Esophagus (tissue), 2 donors: ENCODE measurements at regions not wholly inside any gene's neighbourhood (a gene's known extent, or its start where the extent isn't known, plus 50 kb on each side); places are given as distances from the start of the nearest gene placed in this dataset.

Experiments
- H3K27ac ChIP-seq, 2 donors: one replicate each; pipeline ENCODE4 v1.5.1; 2013; ENCODE audit warnings: low read depth in 2 of 2, mild to moderate bottlenecking in 2 of 2, inconsistent platforms in 1 of 2, low read length in 1 of 2, moderate library complexity in 1 of 2
- H3K27me3 ChIP-seq, 2 donors: one replicate each; pipeline ENCODE4 v1.6.1; 2013; ENCODE audit warnings: low read length in 2 of 2, control low read depth in 1 of 2, mild to moderate bottlenecking in 1 of 2; ENCODE audit not compliant: insufficient read depth in 2 of 2, control insufficient read depth in 1 of 2
- H3K36me3 ChIP-seq, 2 donors: one replicate each; pipeline ENCODE4 v1.6.1; 2013; ENCODE audit warnings: low read length in 1 of 2; ENCODE audit not compliant: control insufficient read depth in 2 of 2, insufficient read depth in 2 of 2
- H3K4me1 ChIP-seq, 2 donors: one replicate each; pipeline ENCODE4 v1.6.1; 2013; ENCODE audit warnings: low read length in 1 of 2; ENCODE audit not compliant: control insufficient read depth in 2 of 2, insufficient read depth in 2 of 2
- H3K4me3 ChIP-seq, 2 donors: one replicate each; pipeline ENCODE4 v1.5.1; 2013; ENCODE audit warnings: low read length in 2 of 2, mild to moderate bottlenecking in 2 of 2, low read depth in 1 of 2, moderate library complexity in 1 of 2
- H3K9me3 ChIP-seq, 2 donors: one replicate each; pipeline ENCODE4 v1.6.1; 2013; ENCODE audit warnings: mild to moderate bottlenecking in 2 of 2, low read depth in 1 of 2, low read length in 1 of 2, moderate library complexity in 1 of 2; ENCODE audit not compliant: control insufficient read depth in 2 of 2, insufficient read depth in 1 of 2
- WGBS, 2 donors: extraction: QIAGEN DNeasy Blood & Tissue Kit; methylation state at CpG; one replicate each; pipeline ENCODE4 v1.1.7; 2013; 5-methylcytosine and 5-hydroxymethylcytosine counted together
- donor health status: healthy with polysubstance abuse.
- donor health status: Bipolar disorder and iron deficiency.

DNA sequence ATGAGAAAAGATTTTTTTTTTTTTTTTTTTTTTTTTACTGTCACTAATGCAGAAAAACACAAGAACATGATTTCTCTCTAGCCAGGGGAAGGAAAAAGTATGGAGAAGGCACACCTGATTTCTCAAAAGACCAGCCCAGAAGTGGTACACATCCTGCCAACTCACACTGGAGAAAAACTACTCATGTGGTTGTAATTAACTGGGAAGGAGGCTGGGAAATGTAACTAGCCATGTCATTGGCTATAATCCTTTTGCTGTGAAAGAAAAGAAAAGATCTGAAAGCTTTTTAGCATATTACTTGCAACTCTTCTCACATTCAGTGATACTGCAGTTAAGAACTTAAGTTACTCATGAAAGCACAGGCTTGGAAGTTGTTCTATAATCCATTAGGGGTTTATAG lies 195.9 kb upstream of the PMFBP1 start:
- no peaks in the 10 kb centered on the region for H3K9me3 ChIP-seq
- no peak overlapping the region for H3K27ac ChIP-seq
- no peak overlapping the region for H3K4me3 ChIP-seq
- no peaks in the 10 kb centered on the region for H3K36me3 ChIP-seq
- H3K27me3 ChIP-seq, result no peaks in the 10 kb centered on the region
- H3K4me1 ChIP-seq, result no peaks in the 10 kb centered on the region

GRCh38 chr16:72362973-72363372 lies 191.0 kb upstream of the PMFBP1 start:
- Histone ChIP-seq H3K27me3 (no peaks in the 10 kb centered on the region), H3K9me3 (no peaks in the 10 kb centered on the region), H3K27ac (no peak overlapping the region), H3K4me3 (no peak overlapping the region), H3K4me1 (no peaks in the 10 kb centered on the region), H3K36me3 (no peaks in the 10 kb centered on the region)
- 62 to 65% methylated on average over 3 of the region's 3 CpGs for WGBS, 2 donors

DNA sequence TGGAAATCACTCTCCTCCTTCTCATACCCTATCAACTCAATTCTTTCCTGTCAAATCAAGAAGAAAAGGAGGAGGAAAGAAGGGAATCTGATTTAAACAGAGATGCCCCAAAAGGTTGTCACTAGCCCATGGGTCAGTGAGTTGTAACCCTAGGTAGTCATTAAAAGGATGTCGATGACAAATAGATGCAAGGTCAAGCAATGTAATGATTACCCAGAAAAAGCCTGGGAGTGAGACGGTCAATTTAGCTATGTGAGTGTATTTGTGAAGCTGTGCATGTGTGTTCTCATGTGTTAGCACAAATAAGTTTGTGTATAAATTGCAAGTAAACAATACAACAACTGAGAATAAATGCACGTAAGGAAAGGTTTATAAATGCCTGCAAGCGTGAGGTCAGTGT lies 190.5 kb upstream of the PMFBP1 start:
- Histone ChIP-seq H3K27ac (no peak overlapping the region), H3K4me3 (no peak overlapping the region), H3K27me3 (no peaks in the 10 kb centered on the region), H3K9me3 (no peaks in the 10 kb centered on the region), H3K36me3 (no peaks in the 10 kb centered on the region), H3K4me1 (no peaks in the 10 kb centered on the region)
- 84 to 90% methylated on average over 4 of the region's 4 CpGs for WGBS, 2 donors

- Histone ChIP-seq H3K9me3 (no peaks in the 10 kb centered on the region), H3K4me3 (no peak overlapping the region), H3K27me3 (no peaks in the 10 kb centered on the region), H3K4me1 (no peaks in the 10 kb centered on the region), H3K27ac (no peak overlapping the region), H3K36me3 (no peaks in the 10 kb centered on the region)
- WGBS, 2 donors, result 69 to 74% methylated on average over 6 of the region's 6 CpGs
Measured at GRCh38 chr16:72357910-72358309, 186.0 kb upstream of the PMFBP1 start.

DNA sequence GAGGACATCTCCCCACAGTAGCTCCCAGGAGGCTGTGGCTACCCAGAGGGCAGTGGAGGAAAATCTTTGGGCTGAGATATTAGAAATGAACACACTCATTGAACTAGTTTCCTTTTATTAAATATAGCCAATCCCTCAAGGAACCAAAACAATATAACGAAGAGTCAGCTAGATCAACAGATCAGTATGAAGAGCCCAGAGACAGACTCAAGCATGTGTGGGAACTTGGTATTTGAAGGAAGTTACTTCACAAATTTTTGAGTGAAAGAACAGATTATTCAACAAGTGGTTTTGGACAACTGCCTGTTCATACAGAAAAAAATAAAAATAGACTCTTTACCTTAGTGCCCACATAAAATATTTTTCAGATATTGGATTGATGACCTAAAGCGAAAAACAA lies 183.6 kb upstream of the PMFBP1 start:
- Histone ChIP-seq H3K9me3 (no peaks in the 10 kb centered on the region), H3K4me3 (no peak overlapping the region), H3K4me1 (no peaks in the 10 kb centered on the region), H3K36me3 (no peaks in the 10 kb centered on the region), H3K27me3 (no peaks in the 10 kb centered on the region), H3K27ac (no peak overlapping the region)
- WGBS, 2 donors, result 77 to 88% methylated on average over 2 of the region's 2 CpGs

- Histone ChIP-seq H3K36me3 (no peaks in the 10 kb centered on the region), H3K9me3 (no peaks in the 10 kb centered on the region), H3K4me3 (no peak overlapping the region), H3K4me1 (no peaks in the 10 kb centered on the region), H3K27ac (no peak overlapping the region), H3K27me3 (no peaks in the 10 kb centered on the region)
- 86 to 92% methylated on average over 3 of the region's 3 CpGs for WGBS, 2 donors
Measured at GRCh38 chr16:72349719-72350118, 177.8 kb upstream of the PMFBP1 start.

DNA sequence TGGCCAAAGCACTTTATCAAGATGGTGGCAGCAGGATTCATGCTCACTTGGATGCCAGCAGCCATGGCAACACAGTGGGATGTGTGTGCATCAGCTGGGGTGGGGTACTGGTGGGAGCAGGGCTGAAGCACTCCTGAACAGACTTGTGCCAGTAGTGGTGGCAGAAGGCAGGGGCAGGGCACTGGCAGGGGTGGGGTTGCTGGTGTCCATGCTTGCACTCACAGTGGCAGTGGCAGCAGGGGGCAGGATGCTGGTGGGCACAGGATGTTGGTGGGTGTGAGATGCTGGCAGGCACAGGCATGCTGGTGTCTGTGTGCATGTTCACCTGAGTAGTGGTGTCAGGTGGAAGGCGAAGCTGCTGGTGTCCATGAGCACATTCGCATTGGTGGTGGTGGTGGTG lies 161.0 kb upstream of the PMFBP1 start:
- 92 to 97% methylated on average over 2 of the region's 2 CpGs for WGBS, 2 donors

GRCh38 chr16:72324578-72324977 lies 152.6 kb upstream of the PMFBP1 start:
- H3K4me3 ChIP-seq, result no peak overlapping the region
- H3K27me3 ChIP-seq, result no peaks in the 10 kb centered on the region
- 89 to 93% methylated on average over 7 of the region's 7 CpGs for WGBS, 2 donors
- H3K4me1 ChIP-seq, result no peaks in the 10 kb centered on the region
- peaks cover 3% of the 10 kb centered on the region in 2 donors for H3K9me3 ChIP-seq
- H3K36me3 ChIP-seq, result no peaks in the 10 kb centered on the region
- H3K27ac ChIP-seq, result no peak overlapping the region

More for the DNA sequence above, 161.0 kb upstream of the PMFBP1 start:
- Histone ChIP-seq H3K27ac (no peak overlapping the region), H3K27me3 (no peaks in the 10 kb centered on the region), H3K4me3 (no peak overlapping the region), H3K9me3 (peaks cover 5% of the 10 kb centered on the region in 2 donors), H3K4me1 (no peaks in the 10 kb centered on the region), H3K36me3 (peaks cover 0 to 4% of the 10 kb centered on the region in 2 donors)

DNA sequence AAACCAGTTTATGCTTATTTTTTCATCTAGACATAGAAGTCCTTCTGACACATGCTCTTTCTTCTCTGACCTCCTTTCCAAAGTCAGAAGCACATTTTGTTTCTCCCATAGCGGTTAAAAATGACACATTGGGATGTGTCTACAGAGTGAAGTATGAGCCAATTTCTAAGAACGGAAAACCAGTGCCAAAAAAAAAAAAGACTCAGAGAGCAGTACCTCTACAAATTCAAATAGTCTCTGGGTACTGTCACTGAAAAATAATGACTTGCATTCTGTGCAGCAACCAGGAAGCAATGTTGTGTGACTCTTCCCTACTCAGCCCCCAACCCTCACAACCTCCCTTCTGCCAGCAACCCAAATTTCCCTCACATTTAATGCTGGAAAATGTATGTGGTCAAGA lies 145.5 kb upstream of the PMFBP1 start:
- Histone ChIP-seq H3K9me3 (peaks cover 4 to 5% of the 10 kb centered on the region in 2 donors), H3K27ac (no peak overlapping the region), H3K27me3 (no peaks in the 10 kb centered on the region), H3K4me1 (no peaks in the 10 kb centered on the region), H3K36me3 (no peaks in the 10 kb centered on the region), H3K4me3 (no peak overlapping the region)
- 35 to 60% methylated on average over 2 of the region's 2 CpGs for WGBS, 2 donors

- no peak overlapping the region for H3K4me3 ChIP-seq
- H3K4me1 ChIP-seq, result no peaks in the 10 kb centered on the region
- no peak overlapping the region for H3K27ac ChIP-seq
- no peaks in the 10 kb centered on the region for H3K27me3 ChIP-seq
- 75 to 79% methylated on average over 2 of the region's 2 CpGs for WGBS, 2 donors
- no peaks in the 10 kb centered on the region for H3K9me3 ChIP-seq
- no peaks in the 10 kb centered on the region for H3K36me3 ChIP-seq
Measured at GRCh38 chr16:72313903-72314302, 141.9 kb upstream of the PMFBP1 start.
